PC-3 (cell line): ENCODE measurements at regions not wholly inside any gene's neighbourhood (a gene's known extent, or its start where the extent isn't known, plus 50 kb on each side); places are given as distances from the start of the nearest gene placed in this dataset.

Experiments
- ATAC-seq: fragments of 200-7000 bp; cut with Tn5 transposase; 2 replicates; pipeline ENCODE4 v1.9.1; 2020; ENCODE audit warnings: mild to moderate bottlenecking, moderate library complexity
- BruUV-seq: library from RNA; stranded (reverse); fragments of 400-500 nt; replicated peaks from 2 replicates; lab custom pipeline; 2021; lab: Mats Ljungman, UMichigan
- CTCF ChIA-PET: fragments of 300-600 bp; sonication (Branson Sonifier 250); formaldehyde crosslinking; loops from one replicate; lab custom pipeline; 2022; ENCODE audit warnings: antibody characterized with exemption; lab: Charles Lee
- POLR2A ChIA-PET: fragments of 300-600 bp; sonication (Branson Sonifier 250); formaldehyde crosslinking; loops from one replicate; lab custom pipeline; 2022; ENCODE audit warnings: antibody characterized with exemption; ENCODE audit not compliant: unreplicated experiment; lab: Charles Lee
- DNase-seq: peaks from one replicate; pipeline ENCODE4 v3.0.0-alpha.2; 2015
- H2AFZ ChIP-seq: fragments of 300-600 bp; sonication (generic); 2 replicates; pipeline ENCODE4 v1.6.0; 2016; ENCODE audit warnings: antibody characterized with exemption, low read length
- H3F3A ChIP-seq: fragments of 300-600 bp; sonication (generic); one replicate; pipeline ENCODE4 v1.6.0; 2017; ENCODE audit warnings: antibody characterized with exemption, low read length, control low read depth, mild to moderate bottlenecking; ENCODE audit not compliant: unreplicated experiment
- H3K27ac ChIP-seq: fragments of 300-600 bp; sonication (generic); 2 replicates; pipeline ENCODE4 v1.5.1; 2016; ENCODE audit warnings: mild to moderate bottlenecking, low read length
- H3K27me3 ChIP-seq: fragments of 300-600 bp; sonication (generic); 2 replicates; pipeline ENCODE4 v1.6.1; 2016; ENCODE audit warnings: low read length, mixed read lengths
- H3K36me3 ChIP-seq: fragments of 300-600 bp; sonication (generic); 2 replicates; pipeline ENCODE4 v1.6.1; 2016; ENCODE audit warnings: low read depth, mixed run types, low read length, mixed read lengths
- H3K4me1 ChIP-seq: fragments of 300-600 bp; sonication (generic); 2 replicates; pipeline ENCODE4 v1.5.1; 2016; ENCODE audit warnings: low read length; ENCODE audit not compliant: insufficient read depth
- H3K4me2 ChIP-seq: fragments of 300-600 bp; sonication (generic); 2 replicates; pipeline ENCODE4 v1.6.0; 2016; ENCODE audit warnings: low read length
- H3K4me3 ChIP-seq: fragments of 300-600 bp; sonication (generic); 2 replicates; pipeline ENCODE4 v1.5.1; 2016; ENCODE audit warnings: mild to moderate bottlenecking, low read length, mixed read lengths
- H3K79me2 ChIP-seq: fragments of 300-600 bp; sonication (generic); 2 replicates; pipeline ENCODE4 v1.6.1; 2017; ENCODE audit warnings: low read length, mixed read lengths
- H3K9ac ChIP-seq: fragments of 300-600 bp; sonication (generic); 2 replicates; pipeline ENCODE4 v1.6.0; 2016; ENCODE audit warnings: mild to moderate bottlenecking, low read length
- H3K9me2 ChIP-seq: fragments of 300-600 bp; sonication (generic); replicated peaks from 2 replicates; pipeline ENCODE4 v1.6.1; 2016; ENCODE audit warnings: mixed run types, low read length, mixed read lengths
- H3K9me3 ChIP-seq: fragments of 300-600 bp; sonication (generic); 2 replicates; pipeline ENCODE4 v1.6.1; 2016; ENCODE audit warnings: low read length, mixed read lengths
- H4K20me1 ChIP-seq: fragments of 300-600 bp; sonication (generic); 2 replicates; pipeline ENCODE4 v1.6.1; 2016; ENCODE audit warnings: low read length, mixed read lengths
- CTCF ChIP-seq: fragments of 300-600 bp; sonication (generic); conservative IDR thresholded peaks from 2 replicates; pipeline ENCODE4 v1.5.1; 2017; ENCODE audit warnings: antibody characterized with exemption, low read depth, mild to moderate bottlenecking, low read length
- EZH2 ChIP-seq: fragments of 300-600 bp; sonication (generic); IDR thresholded peaks from one replicate; pipeline ENCODE4 v1.6.1; 2017; ENCODE audit warnings: antibody characterized with exemption, mild to moderate bottlenecking, low read length; ENCODE audit not compliant: unreplicated experiment
- EZH2phosphoT487 ChIP-seq: fragments of 300-600 bp; sonication (generic); IDR thresholded peaks from 2 replicates; pipeline ENCODE4 v1.6.1; 2018; ENCODE audit warnings: mild to moderate bottlenecking, antibody characterized with exemption, low read length, borderline replicate concordance
- intact Hi-C: fragments of 100-400 bp; cut with micrococcal nuclease; formaldehyde crosslinking; loops from 2 replicates; pipeline ENCODE4 v1.9.0; 2023

- Histone ChIP-seq H4K20me1 (no peaks in the 10 kb centered on the region), H2AFZ (no peak overlapping the region), H3K9ac (no peak overlapping the region), H3K9me2 (no peaks in the 10 kb centered on the region), H3K4me1 (no peaks in the 10 kb centered on the region), H3K27ac (no peak overlapping the region), H3K4me3 (no peak overlapping the region), H3K9me3 (no peaks in the 10 kb centered on the region), H3K27me3 (no peaks in the 10 kb centered on the region), H3K79me2 (no peaks in the 10 kb centered on the region), H3F3A (no peaks in the 10 kb centered on the region), H3K4me2 (no peak overlapping the region), H3K36me3 (no peaks in the 10 kb centered on the region)
- intact Hi-C loops = no loop called here
- TF ChIP-seq EZH2phosphoT487 (no peak), EZH2 (no peak), CTCF (no peak)
- ChIA-PET CTCF (no interaction called here), POLR2A (no interaction called here)
- BruUV-seq = no TSS peak
- no peak for ATAC-seq
- DNase-seq = no peak
These were observed 183.4 kb upstream of the POU3F2 start for GRCh38 chr6:98650941-98651340.

DNA sequence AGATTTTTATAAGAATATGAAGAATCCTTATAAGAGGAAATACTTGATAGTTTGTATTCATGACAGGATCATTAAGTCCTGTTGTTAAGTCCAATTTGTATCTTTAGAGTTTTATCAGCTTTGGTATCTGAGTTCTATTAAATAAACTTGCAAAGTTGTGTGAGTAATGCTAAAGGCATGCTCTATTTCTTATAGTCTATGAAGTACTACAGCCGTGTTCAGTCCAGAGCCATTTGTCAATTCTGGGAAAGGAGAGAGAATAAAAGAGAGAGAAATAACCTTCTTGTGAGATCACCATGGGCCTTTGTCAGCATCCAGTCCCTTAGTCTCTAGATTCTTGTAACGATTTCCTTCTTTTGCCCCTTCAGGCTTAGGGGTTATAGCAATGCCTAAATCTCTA lies 181.2 kb upstream of the POU3F2 start:
- Histone ChIP-seq H3F3A (no peaks in the 10 kb centered on the region), H3K4me3 (no peak overlapping the region), H3K4me2 (no peak overlapping the region), H3K36me3 (no peaks in the 10 kb centered on the region), H3K9ac (no peak overlapping the region), H3K27ac (no peak overlapping the region), H2AFZ (no peak overlapping the region), H3K4me1 (no peaks in the 10 kb centered on the region), H3K79me2 (no peaks in the 10 kb centered on the region), H3K9me3 (no peaks in the 10 kb centered on the region), H3K27me3 (no peaks in the 10 kb centered on the region), H3K9me2 (no peaks in the 10 kb centered on the region), H4K20me1 (no peaks in the 10 kb centered on the region)
- peak; percentile 26 for DNase-seq
- no peak for TF ChIP-seq CTCF
- intact Hi-C loops = no loop called here
- BruUV-seq = no TSS peak
- ATAC-seq = no peak
- ChIA-PET CTCF (no interaction called here), POLR2A (no interaction called here)

DNA sequence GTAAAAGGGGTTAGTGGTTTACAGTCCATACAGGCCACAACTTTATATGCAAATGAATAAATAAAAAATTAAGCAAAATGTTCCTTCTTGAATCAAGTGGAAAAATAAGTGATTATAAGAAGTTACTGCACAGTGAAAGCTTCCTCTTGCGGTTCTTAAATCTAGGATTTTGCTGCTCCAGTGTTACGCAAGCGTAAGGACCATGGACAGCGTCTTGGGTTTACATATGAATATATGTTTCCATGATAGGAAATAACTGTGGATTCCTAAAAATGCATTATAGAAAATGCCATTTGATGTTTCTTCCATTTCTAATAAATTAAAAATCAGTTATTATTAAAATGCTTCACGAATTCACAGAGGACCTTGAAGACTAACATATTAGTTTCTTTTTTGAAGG lies 176.6 kb upstream of the POU3F2 start:
- BruUV-seq = no TSS peak
- Histone ChIP-seq H3K4me2 (no peak overlapping the region), H3K4me1 (no peaks in the 10 kb centered on the region), H4K20me1 (no peaks in the 10 kb centered on the region), H3K9me2 (no peaks in the 10 kb centered on the region), H3K9me3 (no peaks in the 10 kb centered on the region), H3F3A (no peaks in the 10 kb centered on the region), H3K27me3 (peaks cover 3% of the 10 kb centered on the region), H3K9ac (no peak overlapping the region), H3K4me3 (no peak overlapping the region), H3K36me3 (no peaks in the 10 kb centered on the region), H3K79me2 (no peaks in the 10 kb centered on the region), H3K27ac (no peak overlapping the region), H2AFZ (no peak overlapping the region)
- intact Hi-C loops = no loop called here
- no peak for ATAC-seq
- DNase-seq = peak; percentile 57
- ChIA-PET POLR2A (no interaction called here), CTCF (no interaction called here)
- TF ChIP-seq EZH2 = no peak
- no peak for TF ChIP-seq CTCF
- no peak for TF ChIP-seq EZH2phosphoT487
